GM12878 (cell line): ENCODE measurements at regions not wholly inside any gene's neighbourhood (a gene's known extent, or its start where the extent isn't known, plus 50 kb on each side); places are given as distances from the start of the nearest gene placed in this dataset.

ENCODE experiments used
- ATAC-seq: fragments of 200-7000 bp; cut with Tn5 transposase; 3 replicates; pipeline ENCODE4 v1.9.1; 2020; ENCODE audit warnings: mild to moderate bottlenecking, moderate library complexity
- BruUV-seq: library from RNA; stranded (reverse); fragments of 400-500 nt; replicated peaks from 2 replicates; lab custom pipeline; 2021; lab: Mats Ljungman, UMichigan
- CTCF ChIA-PET: fragments of 300-600 bp; sonication (Branson Sonifier 250); formaldehyde crosslinking; extraction: SDS; loops from one replicate; lab custom pipeline; 2021; ENCODE audit warnings: inconsistent platforms; lab: Yijun Ruan, JAX
- POLR2A ChIA-PET: fragments of 350-600 bp; formaldehyde crosslinking; extraction: SDS; loops from one replicate; lab custom pipeline; 2021; ENCODE audit warnings: inconsistent platforms; lab: Charles Lee
- RAD21 ChIA-PET: fragments of 300-600 bp; sonication (Branson Sonifier 250); formaldehyde crosslinking; loops from one replicate; lab custom pipeline; 2023; ENCODE audit warnings: antibody characterized with exemption; ENCODE audit not compliant: unreplicated experiment; lab: Charles Lee
- SMC1A ChIA-PET: fragments of 300-600 bp; sonication (Branson Sonifier 250); formaldehyde crosslinking; loops from one replicate; lab custom pipeline; 2023; ENCODE audit not compliant: unreplicated experiment, uncharacterized antibody; lab: Charles Lee
- DNase-seq: peaks from one replicate; pipeline ENCODE4 v3.0.0-alpha.2; 2011; ENCODE audit warnings: low read depth, low spot score
- FAIRE-seq: peaks from 3 replicates; lab custom pipeline; 2011; peaks lifted over from hg19 to GRCh38; lab: Jason Lieb, UNC
- H2AFZ ChIP-seq: 2 replicates; pipeline ENCODE4 v1.6.0; 2011; ENCODE audit warnings: low read depth, low read length, control low read depth; ENCODE audit not compliant: control insufficient read depth
- H3K27ac ChIP-seq: 2 replicates; pipeline ENCODE4 v1.5.1; 2011; ENCODE audit warnings: control low read depth; ENCODE audit not compliant: control insufficient read depth, insufficient read depth
- H3K27me3 ChIP-seq, 2 experiments: replicated peaks in 1 of 2; 2 replicates each; pipeline versions ENCODE4 v1.6.0 to v1.6.1; 2011; ENCODE audit warnings: low read length in 1 of 2; ENCODE audit not compliant: control insufficient read depth in 2 of 2, insufficient read depth in 2 of 2
- H3K36me3 ChIP-seq, 2 experiments: 2 replicates each; pipeline ENCODE4 v1.5.1; 2011; ENCODE audit warnings: low read length in 1 of 2; ENCODE audit not compliant: control insufficient read depth in 2 of 2, insufficient read depth in 2 of 2
- H3K4me1 ChIP-seq: 2 replicates; pipeline ENCODE4 v1.6.1; 2011; ENCODE audit warnings: mild to moderate bottlenecking, low read length, moderate library complexity, mixed read lengths; ENCODE audit not compliant: control insufficient read depth, insufficient read depth
- H3K4me2 ChIP-seq: 2 replicates; pipeline ENCODE4 v1.6.0; 2011; ENCODE audit warnings: control low read depth; ENCODE audit not compliant: control insufficient read depth, insufficient read depth
- H3K4me3 ChIP-seq: fragments of 200-600 bp; sonication (generic); 2 replicates; pipeline ENCODE4 v1.5.1; 2016
- H3K79me2 ChIP-seq: 2 replicates; pipeline ENCODE4 v1.6.0; 2011; ENCODE audit warnings: low read length; ENCODE audit not compliant: control insufficient read depth, insufficient read depth
- H3K9ac ChIP-seq: 2 replicates; pipeline ENCODE4 v1.8.0; 2011; ENCODE audit warnings: low read length, control low read depth, mixed read lengths; ENCODE audit not compliant: control insufficient read depth, insufficient read depth
- H3K9me3 ChIP-seq: replicated peaks from 3 replicates; pipeline ENCODE4 v1.5.1; 2011; ENCODE audit warnings: mild to moderate bottlenecking, low read length; ENCODE audit not compliant: control insufficient read depth, insufficient read depth
- H4K20me1 ChIP-seq: 2 replicates; pipeline ENCODE4 v1.6.0; 2011; ENCODE audit not compliant: control insufficient read depth, insufficient read depth
- BCLAF1 ChIP-seq: fragments of 450-650 bp; IDR thresholded peaks from 2 replicates; pipeline ENCODE4 v1.6.1; 2017; ENCODE audit warnings: antibody characterized with exemption, mild to moderate bottlenecking, moderate library complexity
- CBFB ChIP-seq: IDR thresholded peaks from 2 replicates; pipeline ENCODE4 v1.6.1; 2016; ENCODE audit warnings: antibody characterized with exemption, low read depth
- CHD4 ChIP-seq: fragments of 200-600 bp; sonication (generic); IDR thresholded peaks from 2 replicates; pipeline ENCODE4 v1.6.1; 2016; ENCODE audit warnings: mild to moderate bottlenecking
- CTCF ChIP-seq, 3 experiments: IDR thresholded peaks in 2 of 3; conservative IDR thresholded peaks in 1 of 3; 2 replicates each; pipeline ENCODE4 v1.5.1; 2011; ENCODE audit warnings: low read depth in 3 of 3, low read length in 3 of 3, mild to moderate bottlenecking in 3 of 3, control low read depth in 2 of 3, moderate library complexity in 2 of 3, inconsistent platforms in 1 of 3, mixed read lengths in 1 of 3; ENCODE audit not compliant: control insufficient read depth in 2 of 3, insufficient read depth in 1 of 3; ENCODE audit errors: extremely low read depth in 1 of 3
- ELK1 ChIP-seq: IDR thresholded peaks from 2 replicates; pipeline ENCODE4 v1.6.1; 2012; ENCODE audit warnings: low read depth, low read length, improper control_type of control experiment
- HCFC1 ChIP-seq: fragments of 150-350 bp; IDR thresholded peaks from 2 replicates; pipeline ENCODE4 v1.6.1; 2014; ENCODE audit warnings: low read length
- KDM1A ChIP-seq: fragments of 200-600 bp; sonication (generic); IDR thresholded peaks from 2 replicates; pipeline ENCODE4 v1.6.1; 2016; ENCODE audit warnings: borderline replicate concordance
- MYC ChIP-seq: IDR thresholded peaks from 2 replicates; pipeline ENCODE4 v1.6.1; 2011; ENCODE audit warnings: mild to moderate bottlenecking, low read length, moderate library complexity, inconsistent platforms; ENCODE audit not compliant: insufficient read depth, insufficient replicate concordance, insufficient read length, severe bottlenecking
- PBX3 ChIP-seq: IDR thresholded peaks from 2 replicates; pipeline ENCODE4 v1.6.1; 2011; ENCODE audit warnings: mild to moderate bottlenecking, low read depth, low read length, moderate library complexity; ENCODE audit not compliant: insufficient replicate concordance
- POLR2A ChIP-seq: IDR thresholded peaks from 2 replicates; pipeline ENCODE4 v1.6.1; 2011; ENCODE audit warnings: low read depth, mild to moderate bottlenecking, low read length
- RELA ChIP-seq: fragments of 450-650 bp; IDR thresholded peaks from 2 replicates; pipeline ENCODE4 v1.8.0; 2014; ENCODE audit warnings: borderline replicate concordance; ENCODE audit not compliant: partially characterized antibody
- YBX1 ChIP-seq: fragments of 450-650 bp; IDR thresholded peaks from 2 replicates; pipeline ENCODE4 v1.6.1; 2016; ENCODE audit warnings: antibody characterized with exemption
- ZNF592 ChIP-seq: fragments of 450-650 bp; IDR thresholded peaks from 2 replicates; pipeline ENCODE4 v1.6.1; 2017; ENCODE audit warnings: mild to moderate bottlenecking, moderate library complexity
- WGBS: methylation state at CpG from one replicate; pipeline ENCODE4 v1.1.6; 2016; ENCODE audit warnings: low lambda C conversion rate; ENCODE audit not compliant: insufficient replicate concordance, insufficient coverage; ENCODE audit errors: missing lambda C conversion rate; 5-methylcytosine and 5-hydroxymethylcytosine counted together
- in situ Hi-C: fragments of 300-500 bp; cut with MboI; formaldehyde crosslinking; loops from 9 replicates; pipeline ENCODE4 v1.14.3; 2018; ENCODE audit warnings: mixed read lengths
- intact Hi-C: fragments of 100-400 bp; cut with micrococcal nuclease; formaldehyde crosslinking; loops from one replicate; pipeline ENCODE4 v1.14.2; 2022; ENCODE audit not compliant: unreplicated experiment

GRCh38 chr2:128467321-128467969 is 148.8 kb upstream of the HS6ST1 start:
- Histone ChIP-seq H3K79me2 (no peaks in the 10 kb centered on the region), H3K27me3 (no peaks in the 10 kb centered on the region), H3K4me3 (no peak overlapping the region), H3K4me1 (no peaks in the 10 kb centered on the region), H3K27ac (no peak overlapping the region), H3K9ac (no peak overlapping the region), H3K4me2 (no peak overlapping the region), H3K9me3 (peaks cover 13% of the 10 kb centered on the region; the same call in 2 of the 3 replicates), H3K36me3 (no peaks in the 10 kb centered on the region), H4K20me1 (no peaks in the 10 kb centered on the region), H2AFZ (no peak overlapping the region)
- intact Hi-C loops (no loop called here), in situ Hi-C loops (no loop called here)
- ATAC-seq: no peak
- ChIA-PET RAD21 (no interaction called here), SMC1A (no interaction called here), POLR2A (no interaction called here), CTCF (no interaction called here)
- DNase-seq: no peak
- no peak for FAIRE-seq
- 27% methylated on average over 9 of the region's 10 CpGs for WGBS
- BruUV-seq: no TSS peak
- no peak for TF ChIP-seq KDM1A
- TF ChIP-seq BCLAF1: no peak
- TF ChIP-seq PBX3: no peak
- no peak for TF ChIP-seq HCFC1
- no peak for TF ChIP-seq CBFB
- no peak for TF ChIP-seq ELK1
- no peak for TF ChIP-seq CHD4
- TF ChIP-seq CTCF (IDR thresholded peaks at IDR 0.05 in 2 of 3, conservative IDR thresholded peaks at IDR 0.05 in 1 of 3; ENCODE audit: control insufficient read depth in 2 of 3, extremely low read depth in 1 of 3, insufficient read depth in 1 of 3, low read depth in 3 of 3, low read length in 3 of 3): no peak
- no peak for TF ChIP-seq RELA
- TF ChIP-seq ZNF592: no peak
- no peak for TF ChIP-seq YBX1
- no peak for TF ChIP-seq MYC
- TF ChIP-seq POLR2A: no peak
